OCI-LY7 (cell line): ENCODE measurements at regions not wholly inside any gene's neighbourhood (a gene's known extent, or its start where the extent isn't known, plus 50 kb on each side); places are given as distances from the start of the nearest gene placed in this dataset.
"Not testable (repeated sequence)": the region's sequence is repeated elsewhere in the genome, so short reads cannot be mapped to it uniquely, and the experiment has no call there.

Experiments
- BruUV-seq: library from RNA; stranded (reverse); fragments of 400-500 nt; replicated peaks from 2 replicates; lab custom pipeline; 2021; lab: Mats Ljungman, UMichigan
- CTCF ChIA-PET: fragments of 300-600 bp; sonication (Branson Sonifier 250); formaldehyde crosslinking; loops from one replicate; lab custom pipeline; 2022; ENCODE audit warnings: antibody characterized with exemption; ENCODE audit not compliant: unreplicated experiment; lab: Charles Lee
- POLR2A ChIA-PET: fragments of 300-600 bp; sonication (Branson Sonifier 250); formaldehyde crosslinking; loops from one replicate; lab custom pipeline; 2022; ENCODE audit warnings: antibody characterized with exemption; lab: Charles Lee
- DNase-seq: peaks from one replicate; pipeline ENCODE4 v3.0.0-alpha.2; 2015; ENCODE audit warnings: low spot score
- H2AFZ ChIP-seq: fragments of 200-600 bp; sonication (generic), shearing (Covaris generic); 2 replicates; pipeline ENCODE4 v1.6.1; 2014; ENCODE audit warnings: mild to moderate bottlenecking, antibody characterized with exemption, low read length, moderate library complexity
- H3K27ac ChIP-seq: fragments of 200-600 bp; sonication (generic); 2 replicates; pipeline ENCODE4 v1.5.1; 2014; ENCODE audit warnings: mixed run types, low read depth, mild to moderate bottlenecking, moderate library complexity, low read length, inconsistent platforms; ENCODE audit not compliant: poor library complexity, severe bottlenecking
- H3K36me3 ChIP-seq: fragments of 200-600 bp; sonication (generic); 2 replicates; pipeline ENCODE4 v1.6.1; 2014; ENCODE audit warnings: mild to moderate bottlenecking, antibody characterized with exemption, low read length, moderate library complexity, mixed read lengths; ENCODE audit not compliant: insufficient read depth
- H3K4me1 ChIP-seq: fragments of 200-600 bp; sonication (generic); 2 replicates; pipeline ENCODE4 v1.5.1; 2014; ENCODE audit warnings: mild to moderate bottlenecking, low read length; ENCODE audit not compliant: insufficient read depth, poor library complexity, severe bottlenecking
- H3K4me2 ChIP-seq: fragments of 200-600 bp; sonication (generic); 2 replicates; pipeline ENCODE4 v1.6.1; 2014; ENCODE audit warnings: mild to moderate bottlenecking, low read length
- H3K4me3 ChIP-seq: fragments of 200-600 bp; sonication (generic); 2 replicates; pipeline ENCODE4 v1.5.1; 2014; ENCODE audit warnings: mild to moderate bottlenecking, low read depth, low read length; ENCODE audit not compliant: poor library complexity, severe bottlenecking
- H3K79me2 ChIP-seq: fragments of 200-600 bp; sonication (generic); 2 replicates; pipeline ENCODE4 v1.6.1; 2016; ENCODE audit warnings: low read depth, mild to moderate bottlenecking, low read length, moderate library complexity, mixed read lengths; ENCODE audit not compliant: insufficient read depth
- H3K9me2 ChIP-seq: fragments of 200-600 bp; sonication (generic); 2 replicates; pipeline ENCODE4 v1.6.1; 2016; ENCODE audit warnings: mild to moderate bottlenecking, low read length, mixed read lengths; ENCODE audit not compliant: insufficient read depth
- H3K9me3 ChIP-seq: fragments of 200-600 bp; sonication (generic); 2 replicates; pipeline ENCODE4 v1.6.1; 2014; ENCODE audit warnings: mild to moderate bottlenecking, mixed run types, low read length, mixed read lengths
- H4K20me1 ChIP-seq: fragments of 200-600 bp; sonication (generic); 2 replicates; pipeline ENCODE4 v1.6.1; 2014; ENCODE audit warnings: mild to moderate bottlenecking, antibody characterized with exemption, low read length, moderate library complexity, mixed read lengths; ENCODE audit not compliant: insufficient read depth
- EZH2phosphoT487 ChIP-seq: fragments of 200-600 bp; sonication (generic); IDR thresholded peaks from 2 replicates; pipeline ENCODE4 v1.6.1; 2018; ENCODE audit warnings: low read depth, borderline replicate concordance, mild to moderate bottlenecking, mixed run types, antibody characterized with exemption, low read length, moderate library complexity, mixed read lengths
- intact Hi-C: fragments of 100-400 bp; cut with micrococcal nuclease; formaldehyde crosslinking; loops from one replicate; pipeline ENCODE4 v1.10.0; 2022; ENCODE audit not compliant: unreplicated experiment
- TF ChIP-seq, protein P1 (sequence below): fragments of 200-600 bp; sonication (generic); conservative IDR thresholded peaks from 2 replicates; pipeline ENCODE4 v1.5.1; 2014; ENCODE audit warnings: mild to moderate bottlenecking, antibody characterized with exemption, low read length, moderate library complexity, mixed read lengths

DNA sequence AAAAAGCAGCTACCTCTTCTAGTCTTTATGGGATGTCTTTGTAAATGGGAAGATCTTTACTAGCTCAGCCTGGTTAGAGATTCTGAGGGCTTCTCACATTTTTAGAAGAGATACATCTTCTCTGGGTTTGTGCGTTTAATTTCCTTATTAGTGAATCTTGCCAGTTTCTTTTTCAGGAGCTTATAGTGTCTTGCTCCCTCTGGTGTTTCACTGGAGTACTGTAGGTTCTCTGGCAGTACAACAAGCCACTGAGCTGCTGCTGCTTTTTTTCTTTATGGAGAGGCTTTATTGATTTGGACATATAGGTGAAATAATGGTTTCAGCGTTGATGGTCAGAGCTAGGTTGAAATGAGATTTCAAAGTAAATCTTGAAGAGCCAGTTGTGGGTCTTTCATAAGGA is 82.9 kb downstream of the LAS1L start:
- no TSS peak for BruUV-seq
- DNase-seq, result peak; percentile 64
- CTCF ChIA-PET, result no interaction called here
- Histone ChIP-seq H3K36me3 (no peaks in the 10 kb centered on the region), H2AFZ (0 out of 2 replicates have a peak overlapping the region, but pooled peaks have one; percentile 33), H3K4me2 (no peak overlapping the region), H3K9me2 (no peaks in the 10 kb centered on the region), H3K4me1 (no peaks in the 10 kb centered on the region), H3K9me3 (no peaks in the 10 kb centered on the region), H3K4me3 (no peak overlapping the region), H4K20me1 (no peaks in the 10 kb centered on the region), H3K27ac (no peak overlapping the region), H3K79me2 (no peaks in the 10 kb centered on the region)
- TF ChIP-seq, protein P1, sequence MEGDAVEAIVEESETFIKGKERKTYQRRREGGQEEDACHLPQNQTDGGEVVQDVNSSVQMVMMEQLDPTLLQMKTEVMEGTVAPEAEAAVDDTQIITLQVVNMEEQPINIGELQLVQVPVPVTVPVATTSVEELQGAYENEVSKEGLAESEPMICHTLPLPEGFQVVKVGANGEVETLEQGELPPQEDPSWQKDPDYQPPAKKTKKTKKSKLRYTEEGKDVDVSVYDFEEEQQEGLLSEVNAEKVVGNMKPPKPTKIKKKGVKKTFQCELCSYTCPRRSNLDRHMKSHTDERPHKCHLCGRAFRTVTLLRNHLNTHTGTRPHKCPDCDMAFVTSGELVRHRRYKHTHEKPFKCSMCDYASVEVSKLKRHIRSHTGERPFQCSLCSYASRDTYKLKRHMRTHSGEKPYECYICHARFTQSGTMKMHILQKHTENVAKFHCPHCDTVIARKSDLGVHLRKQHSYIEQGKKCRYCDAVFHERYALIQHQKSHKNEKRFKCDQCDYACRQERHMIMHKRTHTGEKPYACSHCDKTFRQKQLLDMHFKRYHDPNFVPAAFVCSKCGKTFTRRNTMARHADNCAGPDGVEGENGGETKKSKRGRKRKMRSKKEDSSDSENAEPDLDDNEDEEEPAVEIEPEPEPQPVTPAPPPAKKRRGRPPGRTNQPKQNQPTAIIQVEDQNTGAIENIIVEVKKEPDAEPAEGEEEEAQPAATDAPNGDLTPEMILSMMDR, result peak; percentile 80
- no peak for TF ChIP-seq EZH2phosphoT487
- intact Hi-C loops, result loop anchor here (5.0 to 10.0 kb wide), 3 partner anchors 389 to 879 kb away; no protein-coding TSS in a partner anchor
- POLR2A ChIA-PET, result interaction anchor here (0.6 kb wide), 1 partner anchor 477 kb away, joined by 4 read pairs; no protein-coding TSS in a partner anchor

DNA sequence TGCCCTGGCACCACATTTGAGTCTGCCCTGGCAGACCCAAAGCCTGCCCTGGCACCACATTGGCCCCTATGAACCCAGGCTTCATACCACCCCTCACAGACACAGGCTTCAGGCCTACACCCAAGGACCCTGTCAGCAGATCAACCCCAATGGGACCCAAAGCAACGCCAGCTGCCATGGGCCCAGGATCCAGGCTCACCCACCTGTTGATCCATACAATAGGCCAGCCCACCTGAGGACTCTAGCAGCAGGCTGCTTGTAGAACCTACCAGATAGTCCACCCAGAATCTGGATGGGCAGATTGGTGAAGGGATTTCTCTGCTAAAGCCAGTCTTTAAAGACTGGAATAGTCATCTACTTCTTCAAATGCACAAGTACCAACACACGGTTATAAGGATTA is 114.4 kb downstream of the LAS1L start:
- no TSS peak for BruUV-seq
- ChIA-PET CTCF (no interaction called here), POLR2A (no interaction called here)
- no peaks in the 10 kb centered on the region for H3K4me1 ChIP-seq
- no peaks in the 10 kb centered on the region for H3K9me3 ChIP-seq
- H3K9me2 ChIP-seq, result no peaks in the 10 kb centered on the region
- no peak overlapping the region for H3K4me3 ChIP-seq
- intact Hi-C loops, result no loop called here
- H3K79me2 ChIP-seq, result no peaks in the 10 kb centered on the region
- H2AFZ ChIP-seq, result no peak overlapping the region
- H4K20me1 ChIP-seq, result no peaks in the 10 kb centered on the region
- H3K4me2 ChIP-seq, result no peak overlapping the region
- H3K36me3 ChIP-seq, result no peaks in the 10 kb centered on the region
- TF ChIP-seq EZH2phosphoT487, result no peak
- TF ChIP-seq, protein P1, result no peak
- DNase-seq, result no peak
- no peak overlapping the region for H3K27ac ChIP-seq

- CTCF ChIA-PET, H3K4me3 ChIP-seq, POLR2A ChIA-PET: not testable (repeated sequence)
Measured at GRCh38 chrX:65407662-65408061, 126.9 kb downstream of the LAS1L start.

More at GRCh38 chrX:65407662-65408061, 126.9 kb downstream of the LAS1L start:
- BruUV-seq, H3K27ac ChIP-seq, H3K9me2 ChIP-seq, H3K4me1 ChIP-seq, H3K9me3 ChIP-seq, H3K79me2 ChIP-seq, DNase-seq, H3K4me2 ChIP-seq, H2AFZ ChIP-seq, H3K36me3 ChIP-seq, intact Hi-C loops, H4K20me1 ChIP-seq: not testable (repeated sequence)
